CD4-positive, CD25-positive, alpha-beta regulatory T cell (primary cell): ENCODE measurements at regions not wholly inside any gene's neighbourhood (a gene's known extent, or its start where the extent isn't known, plus 50 kb on each side); places are given as distances from the start of the nearest gene placed in this dataset.

ENCODE experiments used
- ATAC-seq, 2 donors: fragments of 150-1000 bp; cut with Tn5 transposase; one replicate each; pipeline ENCODE4 v1.10.0; 2021; ENCODE audit warnings: low read depth in 2 of 2, moderate number of reproducible peaks in 2 of 2, moderate library complexity in 1 of 2
- DNase-seq, 3 donors: peaks; one replicate each; pipeline versions ENCODE4 v3.0.0 to v3.0.0-alpha.2; 2012 to 2022; ENCODE audit warnings: mixed read lengths in 1 of 3
- H3K27ac ChIP-seq: one replicate; pipeline ENCODE4 v1.7.0; 2013; ENCODE audit warnings: mild to moderate bottlenecking, low read length; ENCODE audit not compliant: insufficient read depth, poor library complexity, severe bottlenecking
- H3K27me3 ChIP-seq: one replicate; pipeline ENCODE4 v1.7.0; 2013; ENCODE audit warnings: low read length; ENCODE audit not compliant: control insufficient read depth, insufficient read depth
- H3K36me3 ChIP-seq: one replicate; pipeline ENCODE4 v1.7.0; 2013; ENCODE audit warnings: mild to moderate bottlenecking, low read length, moderate library complexity; ENCODE audit not compliant: control insufficient read depth, insufficient read depth
- H3K4me1 ChIP-seq: 2 replicates; pipeline ENCODE4 v1.7.0; 2013; ENCODE audit warnings: mild to moderate bottlenecking, low read length; ENCODE audit not compliant: insufficient read depth, control insufficient read depth, poor library complexity, severe bottlenecking
- H3K4me3 ChIP-seq: one replicate; pipeline ENCODE4 v1.7.0; 2013; ENCODE audit warnings: low read depth, mild to moderate bottlenecking, low read length, moderate library complexity
- H3K9me3 ChIP-seq, 2 experiments: 1 replicate in 1 of 2; 2 replicates in 1 of 2; pipeline ENCODE4 v1.7.0; 2013; ENCODE audit warnings: low read length in 2 of 2, mild to moderate bottlenecking in 1 of 2, moderate library complexity in 1 of 2; ENCODE audit not compliant: control insufficient read depth in 2 of 2
- H3K27ac Mint-ChIP-seq, 3 donors: one replicate each; pipeline ENCODE4 v1.8.0; 2020 to 2022; ENCODE audit warnings: mild to moderate bottlenecking in 3 of 3, mixed read lengths in 3 of 3, moderate library complexity in 2 of 3
- H3K27me3 Mint-ChIP-seq: one replicate; pipeline ENCODE4 v1.8.0; 2022; ENCODE audit warnings: mild to moderate bottlenecking, mixed read lengths
- H3K36me3 Mint-ChIP-seq: one replicate; pipeline ENCODE4 v1.8.0; 2020; ENCODE audit warnings: mixed read lengths
- H3K4me1 Mint-ChIP-seq, 4 donors: one replicate each; pipeline ENCODE4 v1.8.0; 2020 to 2022; ENCODE audit warnings: mixed read lengths in 4 of 4, mild to moderate bottlenecking in 1 of 4
- H3K4me3 Mint-ChIP-seq, 4 donors: one replicate each; pipeline ENCODE4 v1.8.0; 2020 to 2022; ENCODE audit warnings: mild to moderate bottlenecking in 4 of 4, mixed read lengths in 4 of 4, moderate library complexity in 3 of 4
- H3K9me3 Mint-ChIP-seq, 7 donors: one replicate each; pipeline ENCODE4 v1.8.0; 2020 to 2022; ENCODE audit warnings: mixed read lengths in 7 of 7, mild to moderate bottlenecking in 3 of 7, moderate library complexity in 2 of 7

DNA sequence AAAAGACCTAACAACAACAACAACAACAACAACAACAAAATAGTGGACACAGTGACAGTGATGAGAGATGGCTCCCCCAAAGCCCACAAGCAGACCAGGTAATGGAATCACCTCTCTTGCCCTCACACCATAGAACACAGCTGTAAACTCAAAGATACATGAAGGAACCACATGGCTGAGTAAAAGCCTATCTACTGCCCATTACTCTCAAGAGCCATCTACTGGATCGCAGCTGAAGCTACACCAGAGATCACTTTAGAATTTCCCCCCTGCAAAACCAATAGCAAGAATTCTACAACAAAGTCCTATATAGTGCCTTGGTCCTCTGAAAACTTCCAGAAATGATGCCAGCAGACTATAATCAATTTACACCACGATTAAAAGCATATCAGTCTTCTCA lies 1537.6 kb upstream of the CDH9 start:
- Mint-ChIP-seq H3K36me3 (no peaks in the 10 kb centered on the region), H3K4me3 (no peak overlapping the region), H3K9me3 (peaks cover 5 to 72% (median 25%) of the 10 kb centered on the region in 7 donors), H3K27ac (no peak overlapping the region), H3K4me1 (no peaks in the 10 kb centered on the region), H3K27me3 (no peaks in the 10 kb centered on the region)
- Histone ChIP-seq H3K4me3 (no peak overlapping the region), H3K36me3 (no peaks in the 10 kb centered on the region), H3K27ac (no peak overlapping the region), H3K9me3 (peaks cover 0 to 8% of the 10 kb centered on the region in 2 experiments), H3K4me1 (no peaks in the 10 kb centered on the region), H3K27me3 (no peaks in the 10 kb centered on the region)
- ATAC-seq, result no peak
- DNase-seq, result no peak

DNA sequence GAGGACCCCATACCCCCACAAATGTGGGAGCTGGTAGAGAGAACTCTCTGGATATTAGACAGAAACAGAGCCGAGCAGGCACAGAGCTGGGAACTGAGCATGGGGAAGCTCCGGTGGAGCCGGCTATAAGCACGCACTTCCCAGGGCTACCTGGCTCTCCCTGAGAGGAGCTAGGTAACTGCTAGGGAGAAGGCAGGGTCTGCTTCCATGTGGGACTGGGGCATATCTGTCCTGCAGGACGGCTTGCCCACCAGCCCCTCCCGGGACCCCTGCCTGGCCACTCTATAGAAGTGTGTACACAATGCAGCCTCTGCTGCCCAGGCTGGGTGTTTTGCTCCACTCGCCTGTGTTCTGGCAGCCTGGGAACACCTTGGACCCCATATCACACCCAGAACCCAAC lies 1537.0 kb upstream of the CDH9 start:
- H3K27me3 ChIP-seq, result no peaks in the 10 kb centered on the region
- no peak overlapping the region for H3K27ac ChIP-seq
- Mint-ChIP-seq H3K36me3 (no peaks in the 10 kb centered on the region), H3K27ac (no peak overlapping the region), H3K4me1 (no peaks in the 10 kb centered on the region), H3K27me3 (no peaks in the 10 kb centered on the region), H3K9me3 (peaks cover 5 to 68% (median 24%) of the 10 kb centered on the region in 7 donors), H3K4me3 (no peak overlapping the region)
- peaks cover 0 to 10% of the 10 kb centered on the region in 2 experiments for H3K9me3 ChIP-seq
- no peaks in the 10 kb centered on the region for H3K36me3 ChIP-seq
- ATAC-seq (no peak), DNase-seq (no peak)
- no peak overlapping the region for H3K4me3 ChIP-seq
- H3K4me1 ChIP-seq, result no peaks in the 10 kb centered on the region

DNA sequence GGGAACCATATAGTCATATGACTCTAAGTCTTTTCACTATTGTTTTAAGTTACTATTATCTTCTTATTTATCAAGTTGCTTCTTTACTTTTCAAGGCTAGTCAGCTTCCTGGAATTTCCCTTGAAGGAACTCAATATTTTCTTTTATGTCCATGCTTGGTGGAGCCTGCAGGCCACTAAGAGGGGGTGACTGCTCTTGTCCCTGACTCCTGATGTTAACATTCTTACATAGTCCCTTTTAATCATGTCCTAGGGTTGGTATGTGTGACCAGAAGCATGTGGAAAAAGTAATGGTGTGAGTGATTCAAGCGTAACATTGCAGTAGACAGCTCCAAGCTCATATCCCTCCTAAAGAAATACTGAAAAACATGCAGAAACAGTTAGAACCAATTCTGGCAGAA lies 1536.2 kb upstream of the CDH9 start:
- Mint-ChIP-seq H3K27ac (no peak overlapping the region), H3K27me3 (no peaks in the 10 kb centered on the region), H3K4me3 (no peak overlapping the region), H3K9me3 (peaks cover 5 to 63% (median 21%) of the 10 kb centered on the region in 7 donors), H3K36me3 (no peaks in the 10 kb centered on the region), H3K4me1 (no peaks in the 10 kb centered on the region)
- Histone ChIP-seq H3K27ac (no peak overlapping the region), H3K36me3 (no peaks in the 10 kb centered on the region), H3K4me1 (no peaks in the 10 kb centered on the region), H3K4me3 (no peak overlapping the region), H3K9me3 (peaks cover 0 to 14% of the 10 kb centered on the region in 2 experiments), H3K27me3 (no peaks in the 10 kb centered on the region)
- DNase-seq (no peak), ATAC-seq (no peak)

DNA sequence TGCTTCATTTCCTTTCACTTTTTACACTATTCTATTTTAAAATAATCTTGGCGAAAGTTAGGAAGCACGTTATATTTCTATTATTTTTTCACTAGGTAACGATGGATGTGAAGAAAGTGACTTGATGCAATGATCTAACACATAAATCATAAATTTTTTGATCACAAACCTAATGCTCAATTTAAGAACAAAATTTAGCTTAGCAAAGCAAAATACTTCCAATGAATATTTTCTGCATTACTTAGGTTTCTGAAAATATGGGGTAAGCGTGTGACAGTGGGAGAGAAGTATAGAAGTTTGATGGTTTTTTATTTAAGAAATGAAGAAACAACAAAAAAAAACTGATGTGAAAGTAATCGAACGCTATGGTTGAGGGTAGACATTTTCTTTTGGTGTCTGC lies 1528.7 kb upstream of the CDH9 start:
- ATAC-seq (no peak), DNase-seq (no peak)
- Mint-ChIP-seq H3K36me3 (no peaks in the 10 kb centered on the region), H3K27me3 (no peaks in the 10 kb centered on the region), H3K4me3 (no peak overlapping the region), H3K4me1 (no peaks in the 10 kb centered on the region), H3K27ac (no peak overlapping the region), H3K9me3 (peaks cover 5 to 25% (median 9%) of the 10 kb centered on the region in 7 donors)
- Histone ChIP-seq H3K4me3 (no peak overlapping the region), H3K4me1 (no peaks in the 10 kb centered on the region), H3K27me3 (no peaks in the 10 kb centered on the region), H3K27ac (no peak overlapping the region), H3K9me3 (peaks cover 0 to 10% of the 10 kb centered on the region in 2 experiments), H3K36me3 (no peaks in the 10 kb centered on the region)

DNA sequence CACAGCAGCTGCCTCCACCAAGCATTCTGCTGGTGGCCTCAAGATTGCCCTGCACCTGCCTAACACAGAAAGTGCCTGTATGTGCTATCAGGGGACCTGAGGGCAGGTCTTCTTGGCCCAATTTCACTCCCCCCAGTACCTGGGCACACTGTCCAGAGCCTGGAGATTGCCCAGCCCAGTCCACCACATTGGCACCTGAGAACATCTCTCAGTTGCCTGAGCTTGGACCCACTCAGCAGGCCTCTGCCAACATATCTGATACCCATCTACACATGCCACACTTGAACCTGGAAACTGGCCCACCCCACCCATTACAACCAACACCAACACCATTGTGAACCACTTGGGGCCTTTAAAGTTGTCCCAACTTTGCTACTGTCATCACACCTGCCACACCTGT lies 1523.1 kb upstream of the CDH9 start:
- Mint-ChIP-seq H3K9me3 (peaks cover 0 to 23% (median 14%) of the 10 kb centered on the region in 7 donors), H3K4me3 (no peak overlapping the region), H3K4me1 (no peaks in the 10 kb centered on the region), H3K36me3 (no peaks in the 10 kb centered on the region), H3K27ac (no peak overlapping the region), H3K27me3 (no peaks in the 10 kb centered on the region)
- Histone ChIP-seq H3K36me3 (no peaks in the 10 kb centered on the region), H3K27ac (no peak overlapping the region), H3K4me3 (no peak overlapping the region), H3K27me3 (no peaks in the 10 kb centered on the region), H3K9me3 (peaks cover 0 to 4% of the 10 kb centered on the region in 2 experiments), H3K4me1 (no peaks in the 10 kb centered on the region)
- DNase-seq, result no peak
- ATAC-seq, result no peak

DNA sequence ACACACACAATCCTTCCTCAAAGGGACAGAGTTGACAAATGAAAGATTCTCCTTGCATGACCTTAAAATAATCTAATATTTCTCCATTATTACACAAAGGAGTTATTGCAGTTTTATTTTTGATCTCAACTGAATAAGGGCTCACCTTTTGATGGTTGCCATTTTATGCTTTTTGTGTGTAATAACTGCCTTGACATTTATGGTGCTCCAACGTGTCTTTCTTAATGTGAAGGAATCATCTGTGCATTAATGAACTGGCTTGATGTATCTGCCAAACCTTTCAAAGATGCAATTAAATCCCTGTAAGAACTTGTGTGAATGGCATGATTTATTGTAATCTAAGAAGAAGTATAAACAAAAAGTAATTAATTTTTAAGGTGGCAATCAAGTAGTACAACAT lies 1519.8 kb upstream of the CDH9 start:
- H3K27ac ChIP-seq, result no peak overlapping the region
- no peaks in the 10 kb centered on the region for H3K9me3 ChIP-seq
- no peaks in the 10 kb centered on the region for H3K36me3 ChIP-seq
- Mint-ChIP-seq H3K4me3 (no peak overlapping the region), H3K4me1 (no peaks in the 10 kb centered on the region), H3K9me3 (peaks cover 6 to 41% (median 10%) of the 10 kb centered on the region in 7 donors), H3K27me3 (no peaks in the 10 kb centered on the region), H3K27ac (no peak overlapping the region), H3K36me3 (no peaks in the 10 kb centered on the region)
- ATAC-seq (no peak), DNase-seq (no peak)
- no peaks in the 10 kb centered on the region for H3K27me3 ChIP-seq
- no peak overlapping the region for H3K4me3 ChIP-seq
- H3K4me1 ChIP-seq, result no peaks in the 10 kb centered on the region

DNA sequence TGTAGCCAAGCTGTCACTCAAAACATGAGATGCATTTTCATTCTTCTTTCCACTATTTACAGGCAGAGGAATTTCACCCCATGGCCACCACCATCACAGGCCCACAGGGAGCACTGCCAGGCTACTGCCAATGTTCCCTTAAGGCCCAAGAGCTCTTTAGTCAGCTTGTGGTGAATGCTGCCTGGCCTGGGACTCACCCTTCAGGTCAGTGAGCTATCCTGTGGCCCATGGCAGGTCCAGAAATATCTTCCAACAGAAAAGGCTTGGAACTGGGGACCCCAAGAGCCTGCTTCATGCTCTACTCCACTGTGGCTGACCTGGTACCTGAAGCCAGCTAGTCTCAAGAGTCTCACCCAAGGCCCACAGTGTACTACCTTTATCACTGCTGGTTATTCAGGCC lies 1518.7 kb upstream of the CDH9 start:
- H3K27ac Mint-ChIP-seq, result no peak overlapping the region
- no peaks in the 10 kb centered on the region for H3K36me3 Mint-ChIP-seq
- no peaks in the 10 kb centered on the region for H3K4me1 Mint-ChIP-seq
- Histone ChIP-seq H3K36me3 (no peaks in the 10 kb centered on the region), H3K4me3 (no peak overlapping the region), H3K9me3 (no peaks in the 10 kb centered on the region), H3K4me1 (no peaks in the 10 kb centered on the region), H3K27ac (no peak overlapping the region), H3K27me3 (no peaks in the 10 kb centered on the region)
- DNase-seq (no peak), ATAC-seq (no peak)
- no peak overlapping the region for H3K4me3 Mint-ChIP-seq
- H3K9me3 Mint-ChIP-seq, result peaks cover 6 to 46% (median 10%) of the 10 kb centered on the region in 7 donors
- H3K27me3 Mint-ChIP-seq, result no peaks in the 10 kb centered on the region

DNA sequence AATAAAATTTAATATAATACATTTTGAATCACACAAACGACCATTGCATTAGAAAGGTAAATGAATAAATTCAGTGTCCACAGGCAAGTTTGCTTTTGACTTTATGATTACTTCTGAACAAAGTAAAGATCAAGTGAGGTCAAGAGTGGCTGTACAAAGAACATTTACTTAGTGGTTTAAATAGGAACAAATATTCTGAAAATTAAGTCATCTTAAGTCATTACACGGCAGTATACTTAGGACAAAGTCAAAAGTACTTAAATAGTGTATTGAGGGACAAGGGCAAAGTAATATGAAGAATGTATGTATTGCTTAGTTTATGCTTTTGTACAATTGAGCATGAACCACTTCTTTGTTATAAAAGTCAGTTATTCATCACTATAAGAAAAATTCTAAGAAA lies 1511.2 kb upstream of the CDH9 start:
- no peak for DNase-seq
- Mint-ChIP-seq H3K27me3 (no peaks in the 10 kb centered on the region), H3K36me3 (no peaks in the 10 kb centered on the region), H3K4me1 (no peaks in the 10 kb centered on the region), H3K4me3 (no peak overlapping the region), H3K27ac (no peak overlapping the region), H3K9me3 (peaks cover 3 to 30% (median 12%) of the 10 kb centered on the region in 7 donors)
- Histone ChIP-seq H3K36me3 (no peaks in the 10 kb centered on the region), H3K27me3 (no peaks in the 10 kb centered on the region), H3K9me3 (peaks cover 2 to 5% of the 10 kb centered on the region in 2 experiments), H3K4me3 (no peak overlapping the region), H3K27ac (no peak overlapping the region), H3K4me1 (no peaks in the 10 kb centered on the region)
- ATAC-seq, result no peak
